Activated CD4-positive, alpha-beta T cell treated with anti-CD3 and anti-CD28 coated beads, Interleukin-2, Interleukin-6, amounts not matched to agents 100 ng/mL and 50 ng/mL, durations not matched to agents 16 hours and 8 hours (primary cell): ENCODE measurements at regions not wholly inside any gene's neighbourhood (a gene's known extent, or its start where the extent isn't known, plus 50 kb on each side); places are given as distances from the start of the nearest gene placed in this dataset.

Experiments
- DNase-seq: peaks from one replicate; pipeline ENCODE4 v3.0.0-alpha.2; 2020

GRCh38 chr5:145166110-145166509, 669.0 kb downstream of the PRELID2 start:
- no peak for DNase-seq

DNA sequence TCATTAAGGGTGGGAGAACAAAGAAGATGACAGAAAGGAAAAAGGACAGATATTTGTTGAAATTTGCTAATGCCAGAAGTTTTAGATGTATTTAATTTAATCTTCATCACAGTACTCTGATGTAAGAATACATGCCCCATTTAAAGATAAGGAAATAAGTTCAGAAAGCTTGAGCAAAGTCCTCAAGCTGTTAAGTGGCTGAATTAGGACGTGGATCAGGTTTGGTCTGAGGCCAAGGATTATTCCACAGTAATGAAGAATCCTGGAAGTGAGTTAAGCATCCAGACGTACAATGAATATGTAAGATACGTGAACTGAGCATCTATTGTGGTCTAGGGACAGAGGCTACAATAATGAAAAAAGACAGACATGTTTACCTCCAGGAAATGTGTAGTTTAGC, 671.3 kb downstream of the PRELID2 start:
- DNase-seq, result no peak

- DNase-seq, result no peak
Measured at GRCh38 chr5:145162626-145163025, 672.5 kb downstream of the PRELID2 start.

GRCh38 chr5:145161391-145161790, 673.8 kb downstream of the PRELID2 start:
- no peak for DNase-seq

- DNase-seq, result no peak
Measured at GRCh38 chr5:145160679-145161078, 674.5 kb downstream of the PRELID2 start.

DNA sequence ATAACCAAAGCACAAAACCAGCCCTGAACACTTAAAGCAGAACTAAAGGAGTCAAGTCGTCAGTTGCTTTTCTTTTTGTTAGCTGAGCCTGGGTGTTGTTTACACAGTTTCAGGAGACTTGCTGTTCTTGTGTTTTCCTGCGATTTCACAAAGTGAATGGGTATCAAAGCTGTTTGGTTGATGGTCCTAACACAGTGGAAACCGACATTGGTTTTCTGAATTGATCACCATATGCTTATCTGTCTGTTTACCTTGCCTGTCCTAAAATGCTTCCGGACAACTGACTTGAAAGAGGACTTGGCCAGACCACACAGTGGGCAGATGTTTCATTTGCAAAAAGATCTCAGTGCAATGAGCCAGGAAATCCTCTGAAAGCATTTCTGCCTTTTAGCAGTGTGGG, 676.4 kb downstream of the PRELID2 start:
- no peak for DNase-seq

DNA sequence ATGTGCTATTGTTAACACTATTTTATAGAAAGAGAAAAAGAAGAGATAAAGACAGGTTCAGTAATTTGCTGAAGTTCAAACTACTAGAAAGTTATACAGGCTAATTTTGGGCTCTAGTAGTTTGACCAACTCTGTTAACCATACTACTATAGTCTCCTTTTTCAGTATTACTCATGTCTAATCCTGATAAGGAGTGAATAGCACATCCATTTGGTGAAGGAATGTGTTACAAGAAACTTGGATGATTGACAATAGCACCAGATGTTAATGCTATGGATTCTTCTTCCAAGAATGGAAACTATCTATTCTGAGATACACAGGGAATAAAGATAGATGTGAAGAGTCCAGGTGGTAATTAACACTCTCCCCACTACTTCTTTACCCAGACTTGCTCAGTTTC, 677.3 kb downstream of the PRELID2 start:
- DNase-seq, result no peak

- DNase-seq, result no peak
Measured at GRCh38 chr5:145141534-145141933, 693.6 kb downstream of the PRELID2 start.

DNA sequence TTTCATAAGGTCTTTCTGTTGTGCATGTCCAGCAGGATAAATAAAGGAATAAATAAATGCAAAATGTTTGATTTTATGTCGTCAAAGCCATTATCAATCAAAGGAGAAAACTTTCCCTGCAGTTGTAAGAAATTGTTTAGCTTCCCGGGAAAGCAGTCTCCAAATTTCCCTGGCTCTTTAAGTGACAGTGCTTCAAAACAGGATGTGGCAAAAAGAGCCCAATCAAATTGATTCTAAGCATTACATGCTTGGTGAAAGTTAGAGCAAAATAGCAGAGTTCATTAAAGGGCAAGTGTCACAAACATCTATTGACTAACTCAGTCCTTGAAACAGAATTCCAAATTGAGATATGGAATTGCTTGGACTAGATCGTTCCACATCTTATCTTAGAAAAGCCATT, 704.1 kb downstream of the PRELID2 start:
- DNase-seq, result no peak

DNA sequence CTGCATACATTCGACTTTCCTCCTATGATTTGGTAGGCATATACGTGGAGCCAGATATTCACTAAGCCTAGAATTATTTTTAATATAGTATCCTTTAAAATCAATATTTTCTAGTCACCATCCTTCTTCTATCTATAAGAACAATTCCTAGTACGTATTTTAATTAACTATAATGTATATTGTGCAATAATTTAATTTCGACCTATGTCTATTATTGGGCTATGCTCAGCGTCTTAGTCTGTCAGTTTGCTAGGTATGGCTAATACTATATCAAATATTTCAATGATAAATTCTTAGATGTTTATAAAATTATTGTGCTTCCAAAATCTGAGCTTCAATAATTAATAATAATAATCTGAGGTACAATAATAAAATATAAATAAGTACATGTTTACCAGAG, 705.3 kb downstream of the PRELID2 start:
- no peak for DNase-seq

GRCh38 chr5:145124806-145125205, 710.3 kb downstream of the PRELID2 start:
- no peak for DNase-seq

DNA sequence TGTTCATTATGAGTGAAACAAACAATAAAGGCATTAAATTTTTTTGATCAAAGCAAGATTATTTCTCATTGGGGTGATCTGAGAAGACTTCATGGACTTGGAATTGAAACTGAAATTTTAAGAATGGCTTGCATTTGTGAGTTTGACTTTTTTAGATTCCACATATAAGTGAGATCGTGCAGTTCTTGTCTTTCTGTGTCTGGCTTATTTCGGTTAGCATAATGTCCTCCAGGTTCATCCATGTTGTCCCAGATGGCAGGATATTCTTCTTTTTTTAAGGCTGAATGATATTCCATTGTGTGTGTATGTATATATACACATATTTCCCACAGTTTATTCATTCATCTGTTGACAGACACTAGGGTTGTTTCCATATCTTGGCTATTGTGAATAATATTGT, 716.5 kb downstream of the PRELID2 start:
- DNase-seq, result no peak

GRCh38 chr5:145118127-145118526, 717.0 kb downstream of the PRELID2 start:
- no peak for DNase-seq

- DNase-seq, result no peak
Measured at GRCh38 chr5:145117285-145117684, 717.9 kb downstream of the PRELID2 start.

GRCh38 chr5:145111420-145111819, 723.7 kb downstream of the PRELID2 start:
- no peak for DNase-seq

- no peak for DNase-seq
Measured at GRCh38 chr5:145110834-145111233, 724.3 kb downstream of the PRELID2 start.

DNA sequence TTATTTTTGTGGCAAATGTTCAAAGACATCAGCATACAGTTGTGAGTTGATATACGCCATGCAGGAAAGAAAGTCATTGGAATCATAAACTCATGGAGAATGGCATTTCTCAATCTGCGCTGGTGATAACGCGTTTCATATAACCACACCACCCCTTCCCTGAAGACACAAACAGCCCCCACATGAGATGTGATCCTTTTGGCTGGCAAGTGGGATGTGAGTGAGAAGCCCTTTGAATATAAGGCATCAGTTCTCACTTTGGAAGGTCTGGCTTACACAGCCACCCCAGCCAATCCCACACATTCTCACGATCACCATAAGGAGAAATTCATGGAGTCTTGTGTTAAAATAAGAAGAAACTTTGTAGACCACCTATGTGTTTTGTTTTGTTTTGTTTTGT, 725.0 kb downstream of the PRELID2 start:
- DNase-seq, result no peak

DNA sequence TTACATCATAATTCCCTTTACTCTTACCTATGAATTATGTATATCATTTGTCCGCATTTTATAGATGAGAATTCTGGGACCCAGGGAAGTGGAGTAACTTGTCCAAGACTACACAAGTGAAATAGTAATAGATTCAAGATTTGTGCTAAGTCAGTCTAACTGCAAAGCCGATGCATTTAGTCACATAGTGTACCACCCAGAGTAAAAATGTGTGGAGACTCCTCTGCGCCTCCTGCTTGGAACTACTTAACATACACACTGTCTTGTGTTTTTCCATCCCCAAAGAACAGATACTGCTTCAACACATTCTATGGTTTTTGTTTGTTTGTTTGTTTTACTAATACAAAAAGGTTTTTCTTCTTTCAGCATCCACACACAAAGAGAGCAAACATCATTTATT, 729.8 kb downstream of the PRELID2 start:
- no peak for DNase-seq

- DNase-seq, result no peak
Measured at GRCh38 chr5:145104106-145104505, 731.0 kb downstream of the PRELID2 start.

- no peak for DNase-seq
Measured at GRCh38 chr5:145101246-145101645, 733.9 kb downstream of the PRELID2 start.

- no peak for DNase-seq
Measured at GRCh38 chr5:145090115-145090514, 745.0 kb downstream of the PRELID2 start.

- DNase-seq, result no peak
Measured at GRCh38 chr5:145084834-145085233, 750.3 kb downstream of the PRELID2 start.

GRCh38 chr5:145077028-145077427, 758.1 kb downstream of the PRELID2 start:
- no peak for DNase-seq

DNA sequence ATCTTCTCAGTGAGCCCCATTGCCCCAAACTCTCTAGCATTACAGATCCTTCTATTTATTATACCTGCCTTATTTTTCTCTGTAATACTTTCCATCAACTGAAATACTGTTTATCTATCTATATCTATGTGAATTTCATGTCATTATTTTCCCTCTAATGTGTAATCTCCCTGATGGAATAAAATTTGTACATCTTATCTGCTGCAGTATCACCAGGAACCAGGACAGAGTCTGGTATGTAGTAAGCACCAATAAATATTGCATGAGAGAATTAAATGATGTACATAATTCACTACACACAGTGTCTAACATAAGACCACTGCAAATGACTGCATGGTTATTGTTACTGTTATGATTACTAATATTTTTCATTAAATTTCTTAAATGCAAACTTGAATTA, 759.1 kb downstream of the PRELID2 start:
- DNase-seq, result no peak

DNA sequence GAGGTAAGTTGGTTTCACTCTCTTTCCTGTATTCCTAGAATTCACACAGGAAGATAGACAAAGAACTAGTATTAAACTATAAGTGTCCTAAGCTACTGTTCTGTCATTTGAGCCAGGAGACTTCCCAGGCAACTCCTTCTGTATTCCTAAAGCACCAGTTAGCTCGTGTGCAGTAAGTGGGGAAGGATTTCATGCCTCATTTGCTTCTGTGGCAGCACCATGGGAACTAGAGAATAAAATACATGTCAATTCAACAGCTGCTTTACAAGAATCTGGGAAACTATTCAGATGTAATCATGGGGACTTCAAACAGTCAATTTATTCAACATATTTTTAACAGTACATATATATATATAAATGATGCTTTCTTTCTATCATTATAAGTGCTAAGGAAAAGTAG, 762.3 kb downstream of the PRELID2 start:
- no peak for DNase-seq

GRCh38 chr5:145068721-145069120, 766.4 kb downstream of the PRELID2 start:
- no peak for DNase-seq
